ENCODE measurements at regions not wholly inside any gene's neighbourhood (a gene's known extent, or its start where the extent isn't known, plus 50 kb on each side); places are given as distances from the start of the nearest gene placed in this dataset.
"Not testable (repeated sequence)": the region's sequence is repeated elsewhere in the genome, so short reads cannot be mapped to it uniquely, and the experiment has no call there.

DNA sequence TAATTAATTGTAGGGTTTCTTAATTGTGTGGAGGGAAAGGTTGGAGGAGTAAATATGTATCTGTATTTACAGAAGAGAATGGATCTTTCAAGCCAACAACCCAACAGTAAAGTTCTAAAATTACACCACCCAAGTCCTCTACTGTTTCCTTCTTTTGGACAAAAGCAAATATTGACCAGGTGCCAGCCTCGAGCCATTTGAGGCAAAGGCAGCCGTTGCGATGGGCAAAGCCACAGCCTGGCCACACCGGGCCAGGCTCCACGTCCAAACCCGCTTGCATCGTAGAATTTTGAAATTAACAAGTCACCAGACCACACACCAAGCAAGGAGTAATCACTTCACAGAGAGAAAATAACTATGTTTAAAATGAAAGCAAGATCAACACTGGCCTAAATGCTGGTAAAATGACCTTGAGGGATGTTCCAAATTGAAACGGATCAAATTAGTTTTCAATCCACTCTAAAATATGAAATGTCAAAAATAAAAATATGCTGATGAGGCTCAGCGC lies 331.0 kb downstream of the BCL2L11 start:
- peak; percentile 26 for DNase-seq (ENCODE audit: low read depth)
- not testable (repeated sequence) for H3K36me3 ChIP-seq (ENCODE audit: control insufficient read depth, insufficient read depth, low read length, severe bottlenecking); H3K27me3 ChIP-seq (replicated peaks; ENCODE audit: control insufficient read depth, insufficient read depth, low read length); H3K9me3 ChIP-seq (ENCODE audit: control insufficient read depth, low read length); H3K4me1 ChIP-seq (ENCODE audit: control insufficient read depth, insufficient read depth, low read length)
- Histone ChIP-seq H3K9ac (ENCODE audit: low read length) (peak overlapping the region; percentile 67), H3K4me3 (ENCODE audit: low read length) (peak overlapping the region; percentile 52)

DNA sequence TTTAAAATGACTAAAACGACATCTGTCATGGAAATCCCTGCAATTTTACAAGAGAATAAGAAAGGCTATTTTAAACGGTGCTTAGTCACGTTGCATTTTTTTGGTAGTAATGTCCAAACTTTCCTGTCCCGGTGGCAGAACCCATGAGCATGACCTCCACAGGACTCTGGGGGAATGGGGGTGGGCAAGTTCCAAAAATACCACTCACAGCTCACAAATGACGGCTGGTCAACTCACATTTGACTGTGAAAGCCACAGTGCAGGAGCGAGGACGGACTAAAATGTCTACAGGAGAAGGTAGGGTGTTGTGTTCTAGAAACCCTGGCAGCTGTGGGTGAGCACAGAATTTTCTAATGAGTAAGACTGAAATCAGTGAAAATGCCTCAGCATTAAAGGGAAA lies 331.5 kb downstream of the BCL2L11 start:
- H3K4me3 ChIP-seq (ENCODE audit: low read length) = peak overlapping the region; percentile 52
- not testable (repeated sequence) for H3K27me3 ChIP-seq (replicated peaks; ENCODE audit: control insufficient read depth, insufficient read depth, low read length); H3K4me1 ChIP-seq (ENCODE audit: control insufficient read depth, insufficient read depth, low read length); DNase-seq (ENCODE audit: low read depth); H3K9me3 ChIP-seq (ENCODE audit: control insufficient read depth, low read length); H3K36me3 ChIP-seq (ENCODE audit: control insufficient read depth, insufficient read depth, low read length, severe bottlenecking)
- peak overlapping the region; percentile 67 for H3K9ac ChIP-seq (ENCODE audit: low read length)

DNA sequence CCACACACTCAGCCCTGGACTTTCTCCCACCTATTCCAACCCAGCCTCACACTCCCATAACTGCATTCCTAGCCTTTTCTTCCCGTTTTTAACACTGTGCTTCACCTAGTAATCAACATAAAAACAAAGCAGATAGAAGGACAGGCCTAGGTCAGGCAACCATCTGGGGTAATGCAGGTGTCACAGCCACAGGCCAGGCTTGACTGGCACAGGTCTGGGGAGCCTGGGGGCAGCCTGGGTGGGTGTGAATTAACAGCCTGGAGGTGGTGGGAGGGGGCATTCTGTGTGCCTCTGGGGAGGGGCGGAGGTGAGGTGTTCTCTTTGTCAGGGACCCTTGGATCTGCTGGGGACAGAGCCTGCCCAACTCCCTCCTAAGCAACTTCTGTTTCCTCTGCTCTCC lies 332.6 kb downstream of the BCL2L11 start:
- not testable (repeated sequence) for H3K27me3 ChIP-seq (replicated peaks; ENCODE audit: control insufficient read depth, insufficient read depth, low read length); H3K9me3 ChIP-seq (ENCODE audit: control insufficient read depth, low read length); DNase-seq (ENCODE audit: low read depth); H3K36me3 ChIP-seq (ENCODE audit: control insufficient read depth, insufficient read depth, low read length, severe bottlenecking); H3K9ac ChIP-seq (ENCODE audit: low read length); H3K4me3 ChIP-seq (ENCODE audit: low read length); H3K4me1 ChIP-seq (ENCODE audit: control insufficient read depth, insufficient read depth, low read length)

GRCh38 chr2:111453816-111454215 lies 333.1 kb downstream of the BCL2L11 start:
- not testable (repeated sequence) for H3K9ac ChIP-seq (ENCODE audit: low read length); DNase-seq (ENCODE audit: low read depth); H3K4me3 ChIP-seq (ENCODE audit: low read length); H3K27me3 ChIP-seq (replicated peaks; ENCODE audit: control insufficient read depth, insufficient read depth, low read length); H3K9me3 ChIP-seq (ENCODE audit: control insufficient read depth, low read length); H3K36me3 ChIP-seq (ENCODE audit: control insufficient read depth, insufficient read depth, low read length, severe bottlenecking); H3K4me1 ChIP-seq (ENCODE audit: control insufficient read depth, insufficient read depth, low read length)

- not testable (repeated sequence) for H3K4me1 ChIP-seq (ENCODE audit: control insufficient read depth, insufficient read depth, low read length); H3K27me3 ChIP-seq (replicated peaks; ENCODE audit: control insufficient read depth, insufficient read depth, low read length); H3K4me3 ChIP-seq (ENCODE audit: low read length); H3K9ac ChIP-seq (ENCODE audit: low read length); H3K9me3 ChIP-seq (ENCODE audit: control insufficient read depth, low read length); H3K36me3 ChIP-seq (ENCODE audit: control insufficient read depth, insufficient read depth, low read length, severe bottlenecking)
- DNase-seq (ENCODE audit: low read depth) = peak; percentile 45
Measured at GRCh38 chr2:111454404-111454803, 333.7 kb downstream of the BCL2L11 start.

DNA sequence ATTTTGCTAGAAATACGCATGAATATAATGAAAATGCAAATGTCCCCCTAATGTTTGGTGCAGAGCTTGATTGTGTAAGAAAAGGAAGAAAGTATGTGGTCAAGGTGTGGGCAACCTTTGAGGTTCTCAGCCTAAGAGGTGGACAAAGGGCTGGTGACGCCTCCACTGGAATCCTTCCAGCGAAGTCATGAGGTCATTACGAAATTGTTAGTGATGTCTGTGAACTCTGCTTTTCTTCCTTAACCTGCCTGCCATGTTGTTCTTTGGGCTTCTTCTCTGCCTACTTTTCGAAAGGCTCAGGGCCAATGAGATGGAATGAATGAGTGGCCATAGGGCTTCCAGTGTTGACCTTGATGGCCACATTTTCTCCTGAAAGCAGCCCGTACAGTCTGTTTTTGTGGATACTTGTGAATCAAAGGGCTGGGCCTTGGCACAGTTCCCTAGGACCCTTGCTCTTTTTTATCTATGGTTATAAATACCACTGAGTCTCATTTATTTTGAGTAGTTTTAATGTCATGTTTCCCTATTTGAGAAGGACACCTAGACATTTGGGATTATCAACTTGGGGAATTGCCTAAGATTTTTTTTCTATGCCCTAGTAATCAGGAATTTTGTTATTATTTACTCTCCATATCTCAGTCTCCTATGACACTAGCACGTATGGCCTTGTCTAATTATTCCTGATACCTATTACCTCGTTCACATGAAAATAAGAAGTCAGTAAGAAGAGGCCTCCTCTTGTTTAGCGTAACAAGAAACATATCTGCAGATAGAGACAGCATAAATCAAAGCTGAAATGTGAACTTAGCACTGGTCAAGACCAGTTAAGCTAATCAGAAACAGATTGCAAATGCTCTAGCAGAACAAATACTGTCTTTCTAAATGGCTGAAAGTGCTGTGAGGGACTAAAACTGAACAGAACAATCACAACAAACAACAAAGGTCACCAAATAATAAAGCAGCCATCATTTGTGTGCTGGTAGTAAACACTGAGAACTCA lies 334.6 kb downstream of the BCL2L11 start:
- peak; percentile 31 for DNase-seq (ENCODE audit: low read depth)
- H3K4me1 ChIP-seq (ENCODE audit: control insufficient read depth, insufficient read depth, low read length); H3K4me3 ChIP-seq (ENCODE audit: low read length): not testable (repeated sequence)

DNA sequence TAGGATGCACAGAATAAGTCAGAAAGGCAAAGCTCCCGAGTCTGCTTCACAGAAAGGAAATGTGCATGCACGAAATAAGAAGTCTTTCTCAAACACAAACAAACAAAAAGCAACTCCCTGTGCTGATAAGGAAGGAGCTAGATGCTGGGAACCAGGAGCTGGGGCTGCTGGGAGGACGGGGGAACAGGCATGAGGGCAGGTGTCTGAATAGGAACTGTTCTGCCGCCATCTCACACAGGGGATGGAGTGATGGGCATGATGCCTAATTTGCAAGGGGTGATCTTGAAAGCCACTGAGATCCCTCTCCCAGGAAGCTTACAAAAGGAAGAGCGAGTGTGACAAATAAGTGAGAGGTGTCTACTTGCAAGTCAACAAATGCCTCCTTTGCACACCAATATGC lies 336.5 kb downstream of the BCL2L11 start:
- H3K27me3 ChIP-seq (replicated peaks; ENCODE audit: control insufficient read depth, insufficient read depth, low read length); H3K4me3 ChIP-seq (ENCODE audit: low read length); H3K9me3 ChIP-seq (ENCODE audit: control insufficient read depth, low read length); DNase-seq (ENCODE audit: low read depth); H3K9ac ChIP-seq (ENCODE audit: low read length); H3K36me3 ChIP-seq (ENCODE audit: control insufficient read depth, insufficient read depth, low read length, severe bottlenecking); H3K4me1 ChIP-seq (ENCODE audit: control insufficient read depth, insufficient read depth, low read length): not testable (repeated sequence)

More for the DNA sequence above, 334.6 kb downstream of the BCL2L11 start:
- not testable (repeated sequence) for H3K27me3 ChIP-seq (replicated peaks; ENCODE audit: control insufficient read depth, insufficient read depth, low read length); H3K9me3 ChIP-seq (ENCODE audit: control insufficient read depth, low read length); H3K36me3 ChIP-seq (ENCODE audit: control insufficient read depth, insufficient read depth, low read length, severe bottlenecking); H3K9ac ChIP-seq (ENCODE audit: low read length)

DNA sequence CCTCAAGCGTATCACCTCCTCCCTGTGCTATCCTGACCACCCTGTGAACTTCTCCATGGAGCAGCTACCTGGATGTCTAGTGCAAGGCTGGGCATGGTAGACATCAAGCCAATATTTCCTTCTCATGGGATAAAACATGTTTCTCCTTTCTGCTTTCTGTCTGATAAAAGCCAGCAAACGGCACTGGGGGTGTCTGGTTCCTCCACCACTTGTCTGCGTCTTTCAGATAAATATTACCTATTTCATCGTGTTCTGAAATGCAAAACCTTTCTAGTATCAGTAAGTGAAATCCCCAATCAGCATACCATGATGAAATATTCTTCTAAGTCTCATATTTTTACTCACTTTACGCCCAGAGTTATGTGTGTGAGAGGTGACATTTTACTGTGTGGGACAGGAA lies 340.2 kb downstream of the BCL2L11 start:
- H3K4me1 ChIP-seq (ENCODE audit: control insufficient read depth, insufficient read depth, low read length); DNase-seq (ENCODE audit: low read depth); H3K27me3 ChIP-seq (replicated peaks; ENCODE audit: control insufficient read depth, insufficient read depth, low read length); H3K9me3 ChIP-seq (ENCODE audit: control insufficient read depth, low read length); H3K4me3 ChIP-seq (ENCODE audit: low read length); H3K9ac ChIP-seq (ENCODE audit: low read length); H3K36me3 ChIP-seq (ENCODE audit: control insufficient read depth, insufficient read depth, low read length, severe bottlenecking): not testable (repeated sequence)

DNA sequence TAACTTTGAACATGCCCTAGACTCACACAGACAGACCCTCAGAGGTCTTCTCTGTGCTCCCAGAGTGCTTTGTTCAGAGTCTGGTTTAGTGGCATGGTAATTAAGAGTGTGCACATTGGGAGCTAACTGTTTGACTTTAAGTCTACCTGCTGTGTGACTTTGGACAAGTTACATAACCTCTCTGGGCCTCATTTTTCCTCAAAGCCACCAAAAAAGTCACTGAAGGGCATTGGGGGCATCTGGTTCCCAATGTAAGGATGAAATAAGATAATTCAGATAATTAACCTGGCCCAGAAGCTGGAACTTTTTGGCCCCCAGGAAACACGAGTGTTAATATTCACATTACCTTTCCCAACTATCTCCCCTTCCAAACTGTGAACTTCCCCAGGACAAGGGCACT lies 341.1 kb downstream of the BCL2L11 start:
- not testable (repeated sequence) for H3K4me3 ChIP-seq (ENCODE audit: low read length); DNase-seq (ENCODE audit: low read depth)

DNA sequence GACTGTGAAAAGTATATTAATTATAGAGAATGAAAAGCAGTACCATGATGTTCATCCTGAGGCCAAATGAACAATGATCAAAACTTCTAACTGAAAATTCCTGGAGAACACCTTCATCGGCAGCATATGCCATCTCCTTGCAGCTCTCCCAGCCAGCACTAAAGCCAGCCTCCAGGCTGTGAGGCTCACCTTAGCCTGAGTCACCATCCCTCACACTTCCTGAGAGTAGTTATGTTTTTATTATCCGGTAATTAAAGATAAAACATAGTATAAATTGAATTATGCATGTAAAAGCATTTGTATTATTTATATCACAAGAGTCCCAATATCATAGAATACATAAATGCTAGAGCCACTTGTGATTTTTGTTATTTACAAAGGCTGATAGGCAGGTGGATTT lies 341.9 kb downstream of the BCL2L11 start:
- H3K36me3 ChIP-seq (ENCODE audit: control insufficient read depth, insufficient read depth, low read length, severe bottlenecking); H3K9me3 ChIP-seq (ENCODE audit: control insufficient read depth, low read length); H3K4me3 ChIP-seq (ENCODE audit: low read length); DNase-seq (ENCODE audit: low read depth); H3K27me3 ChIP-seq (replicated peaks; ENCODE audit: control insufficient read depth, insufficient read depth, low read length); H3K9ac ChIP-seq (ENCODE audit: low read length): not testable (repeated sequence)
- peaks cover 14% of the 10 kb centered on the region for H3K4me1 ChIP-seq (ENCODE audit: control insufficient read depth, insufficient read depth, low read length)

More for the DNA sequence above, 341.1 kb downstream of the BCL2L11 start:
- H3K4me1 ChIP-seq (ENCODE audit: control insufficient read depth, insufficient read depth, low read length) = peaks cover 12% of the 10 kb centered on the region
- not testable (repeated sequence) for H3K36me3 ChIP-seq (ENCODE audit: control insufficient read depth, insufficient read depth, low read length, severe bottlenecking); H3K9ac ChIP-seq (ENCODE audit: low read length); H3K9me3 ChIP-seq (ENCODE audit: control insufficient read depth, low read length); H3K27me3 ChIP-seq (replicated peaks; ENCODE audit: control insufficient read depth, insufficient read depth, low read length)

DNA sequence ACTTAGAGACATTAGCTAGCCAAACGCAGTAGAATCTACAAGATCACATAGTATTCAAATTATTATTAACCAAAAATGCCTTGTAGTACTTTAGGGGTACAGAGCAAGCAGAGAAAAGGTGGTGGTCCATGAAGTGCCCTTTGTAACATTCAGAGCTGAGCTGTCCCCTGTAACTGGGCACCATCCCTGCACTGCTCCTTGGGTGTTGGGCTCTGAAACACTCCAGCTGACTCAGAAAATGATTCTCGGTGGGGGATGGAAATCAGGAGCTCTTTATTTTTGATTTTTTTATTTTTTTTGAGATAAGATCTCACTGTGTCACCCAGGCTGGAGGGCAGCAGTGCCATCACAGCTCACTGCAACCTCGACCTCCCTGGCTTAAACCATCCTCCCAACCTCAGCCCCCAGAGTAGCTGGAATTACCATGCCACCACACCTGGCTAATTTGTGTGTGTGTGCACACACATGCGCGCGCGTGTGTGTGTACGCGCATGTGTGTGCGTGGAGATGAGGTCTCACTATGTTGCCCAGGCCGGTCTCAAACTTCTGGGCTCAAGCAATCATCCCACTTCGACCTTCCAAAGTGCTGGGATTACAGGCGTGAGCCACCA lies 342.6 kb downstream of the BCL2L11 start:
- not testable (repeated sequence) for DNase-seq (ENCODE audit: low read depth); H3K4me3 ChIP-seq (ENCODE audit: low read length); H3K9ac ChIP-seq (ENCODE audit: low read length); H3K9me3 ChIP-seq (ENCODE audit: control insufficient read depth, low read length); H3K36me3 ChIP-seq (ENCODE audit: control insufficient read depth, insufficient read depth, low read length, severe bottlenecking); H3K27me3 ChIP-seq (replicated peaks; ENCODE audit: control insufficient read depth, insufficient read depth, low read length)
- H3K4me1 ChIP-seq (ENCODE audit: control insufficient read depth, insufficient read depth, low read length) = peaks cover 14% of the 10 kb centered on the region

Measured in adipocyte (in vitro differentiated cells).